Heart right ventricle (tissue), 16 donors: ENCODE measurements at regions not wholly inside any gene's neighbourhood (a gene's known extent, or its start where the extent isn't known, plus 50 kb on each side); places are given as distances from the start of the nearest gene placed in this dataset.

ENCODE experiments used
- ATAC-seq, 8 donors: fragments of 200-7000 bp; cut with Tn5 transposase; one replicate each; pipeline ENCODE4 v1.9.1; 2020; ENCODE audit warnings: mild to moderate bottlenecking in 8 of 8, moderate library complexity in 8 of 8, moderate number of reproducible peaks in 1 of 8
- DNase-seq, 2 donors: peaks; one replicate each; pipeline ENCODE4 v3.0.0-alpha.2; 2020
- H3K27ac ChIP-seq, 10 donors: fragments of 200-600 bp; sonication (generic) in 2 of 10; one replicate each; pipeline versions ENCODE4 v1.5.0 to v1.8.0; 2020 to 2022; ENCODE audit warnings: mild to moderate bottlenecking in 3 of 10
- H3K27me3 ChIP-seq, 7 donors: fragments of 200-600 bp; one replicate each; pipeline ENCODE4 v1.8.0; 2021 to 2022; ENCODE audit warnings: mild to moderate bottlenecking in 2 of 7
- H3K36me3 ChIP-seq, 9 donors: fragments of 200-600 bp; sonication (generic) in 1 of 9; one replicate each; pipeline versions ENCODE4 v1.5.0 to v1.8.0; 2020 to 2022; ENCODE audit warnings: mild to moderate bottlenecking in 2 of 9
- H3K4me1 ChIP-seq, 9 donors: fragments of 200-600 bp; sonication (generic) in 1 of 9; one replicate each; pipeline versions ENCODE4 v1.5.0 to v1.8.0; 2020 to 2022; ENCODE audit warnings: mild to moderate bottlenecking in 4 of 9
- H3K4me3 ChIP-seq, 10 donors: fragments of 200-600 bp; sonication (generic) in 2 of 10; one replicate each; pipeline versions ENCODE4 v1.5.0 to v1.8.0; 2020 to 2022; ENCODE audit warnings: mild to moderate bottlenecking in 7 of 10, moderate library complexity in 2 of 10
- H3K9me3 ChIP-seq, 11 donors: fragments of 200-600 bp in 10 of 11; sonication (generic) in 2 of 11; one replicate each; pipeline versions ENCODE4 v1.5.0 to v1.8.0; 2013 to 2022; ENCODE audit warnings: mild to moderate bottlenecking in 2 of 11, control low read depth in 1 of 11, moderate library complexity in 1 of 11
- CTCF ChIP-seq, 9 donors: fragments of 200-600 bp; sonication (generic) in 2 of 9; IDR thresholded peaks; one replicate each; pipeline versions ENCODE4 v1.5.0 to v1.8.0; 2021 to 2022; ENCODE audit warnings: antibody characterized with exemption in 9 of 9, mild to moderate bottlenecking in 5 of 9, moderate library complexity in 1 of 9
- WGBS, 2 donors: extraction: QIAGEN DNeasy Blood & Tissue Kit; methylation state at CpG; one replicate each; pipeline ENCODE4 v1.1.7; 2013; ENCODE audit warnings: inconsistent platforms in 1 of 2; 5-methylcytosine and 5-hydroxymethylcytosine counted together
- intact Hi-C, 10 donors: fragments of 100-400 bp; cut with DNase I; formaldehyde crosslinking; loops; one replicate each; pipeline versions ENCODE4 v1.11.1 to v1.14.2; 2022
- donor health status: Arrhythmogenic right ventricular cardiomyopathy.
- donor health status: ischemic (EF 13 %, LVEDD 7.1; RV severe dilation, severe dysfunction).
- donor health status: healthy with polysubstance abuse.
- donor health status: DM: no; HTN: yes; CAD: no.
- donor health status: DM: no; HTN: no; CAD: no.
- donor health status: ischemic (EF 25% LVEDD 6.9; RV normal size, moderate dysfunction).
- donor health status: ischemic (EF 25% LVEDD 5.7; RV mildly dilated, moderate dysfunction).
- donor health status: healthy.
- donor health status: DM: yes; HTN: yes; CAD: no.
- donor health status: Ischemic cardiomyopathy.
- donor health status: ischemic (EF 35%, LVEDD 5.7; RV mildly dilated, moderate dysfunction).
- donor health status: nonischemic (EF 11% LVEDD 7.7; RV severe dilation, severe dysfunction).
- donor health status: DM: yes; HTN: yes; CAD: no.
- donor health status: PGD.
- donor health status: ischemic (EF 29% LVEDD 5.4; RV normal size, mild dysfunction).
- donor health status: nonischemic (EF 23%, LVEDD 6.1; RV moderate dilation, normal function).

GRCh38 chr7:40983111-40983510 lies 719.8 kb downstream of the INHBA start:
- H3K27me3 ChIP-seq: no peaks in the 10 kb centered on the region
- H3K4me1 ChIP-seq: no peaks in the 10 kb centered on the region
- 65 to 83% methylated on average over 5 of the region's 5 CpGs for WGBS, 2 donors
- no peak overlapping the region for H3K27ac ChIP-seq
- ATAC-seq: no peak
- H3K9me3 ChIP-seq: peaks cover 0 to 6% (median 0%) of the 10 kb centered on the region in 11 donors
- no peak for TF ChIP-seq CTCF (IDR thresholded peaks at IDR 0.05)
- H3K36me3 ChIP-seq: no peaks in the 10 kb centered on the region
- intact Hi-C loops: no loop called here
- no peak overlapping the region for H3K4me3 ChIP-seq
- DNase-seq: no peak

- Histone ChIP-seq H3K27me3 (no peaks in the 10 kb centered on the region), H3K36me3 (no peaks in the 10 kb centered on the region), H3K9me3 (peaks cover 0 to 6% (median 0%) of the 10 kb centered on the region in 11 donors), H3K27ac (no peak overlapping the region), H3K4me1 (no peaks in the 10 kb centered on the region), H3K4me3 (no peak overlapping the region)
- 91 to 92% methylated on average over 6 of the region's 6 CpGs for WGBS, 2 donors
- intact Hi-C loops: no loop called here
- ATAC-seq (no peak), DNase-seq (no peak)
- TF ChIP-seq CTCF (IDR thresholded peaks at IDR 0.05): no peak
These were observed 723.6 kb downstream of the INHBA start for GRCh38 chr7:40979296-40979695.

GRCh38 chr7:40978047-40978446 lies 724.8 kb downstream of the INHBA start:
- no peaks in the 10 kb centered on the region for H3K27me3 ChIP-seq
- H3K4me3 ChIP-seq: no peak overlapping the region
- no peak overlapping the region for H3K27ac ChIP-seq
- 52 to 54% methylated on average over 1 of the region's 1 CpG for WGBS, 2 donors
- H3K36me3 ChIP-seq: no peaks in the 10 kb centered on the region
- DNase-seq (no peak), ATAC-seq (no peak)
- no peaks in the 10 kb centered on the region for H3K4me1 ChIP-seq
- intact Hi-C loops: no loop called here
- peaks cover 0 to 6% (median 0%) of the 10 kb centered on the region in 11 donors for H3K9me3 ChIP-seq
- no peak for TF ChIP-seq CTCF (IDR thresholded peaks at IDR 0.05)

- ATAC-seq (no peak), DNase-seq (no peak)
- H3K27me3 ChIP-seq: no peaks in the 10 kb centered on the region
- H3K4me1 ChIP-seq: no peaks in the 10 kb centered on the region
- intact Hi-C loops: no loop called here
- no peak for TF ChIP-seq CTCF (IDR thresholded peaks at IDR 0.05)
- no peaks in the 10 kb centered on the region for H3K36me3 ChIP-seq
- no peak overlapping the region for H3K27ac ChIP-seq
- peaks cover 0 to 6% (median 0%) of the 10 kb centered on the region in 11 donors for H3K9me3 ChIP-seq
- no peak overlapping the region for H3K4me3 ChIP-seq
- WGBS, 2 donors: 60% methylated on average over 1 of the region's 1 CpG
These were observed 725.4 kb downstream of the INHBA start for GRCh38 chr7:40977533-40977932.
